Inferior parietal cortex (tissue), 1 donor: ENCODE measurements at regions not wholly inside any gene's neighbourhood (a gene's known extent, or its start where the extent isn't known, plus 50 kb on each side); places are given as distances from the start of the nearest gene placed in this dataset.
A peak's percentile ranks its signal among the peaks of the same experiment; 100 is the strongest.

Experiments
- DNase-seq: peaks from one replicate; pipeline ENCODE4 v3.0.0-alpha.2; 2016; ENCODE audit errors: extremely low spot score

DNA sequence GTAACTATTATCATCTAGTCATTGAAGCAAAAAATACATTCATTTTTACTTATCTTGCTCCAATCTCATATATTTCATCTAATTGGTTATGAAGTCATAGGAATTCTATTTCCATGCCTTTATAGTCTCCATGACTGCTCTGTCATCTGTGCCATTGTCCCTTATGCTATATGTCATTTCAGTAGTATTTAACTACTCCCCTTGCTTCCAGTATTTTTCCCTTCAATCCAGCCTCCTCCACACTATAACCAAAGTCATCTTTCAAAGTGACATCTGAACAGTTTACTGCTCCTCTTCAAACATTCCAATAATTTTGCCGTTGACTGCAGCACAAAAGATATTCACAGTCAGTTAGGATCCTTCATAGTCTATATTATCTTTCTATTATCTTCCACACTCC is 216.6 kb upstream of the HS3ST5 start:
- DNase-seq: no peak

- DNase-seq: no peak
Measured at GRCh38 chr6:114558153-114558552, 215.3 kb upstream of the HS3ST5 start.

GRCh38 chr6:114556846-114557488 is 214.1 kb upstream of the HS3ST5 start:
- peak; percentile 15 for DNase-seq

- no peak for DNase-seq
Measured at GRCh38 chr6:114550316-114550715, 207.5 kb upstream of the HS3ST5 start.

DNA sequence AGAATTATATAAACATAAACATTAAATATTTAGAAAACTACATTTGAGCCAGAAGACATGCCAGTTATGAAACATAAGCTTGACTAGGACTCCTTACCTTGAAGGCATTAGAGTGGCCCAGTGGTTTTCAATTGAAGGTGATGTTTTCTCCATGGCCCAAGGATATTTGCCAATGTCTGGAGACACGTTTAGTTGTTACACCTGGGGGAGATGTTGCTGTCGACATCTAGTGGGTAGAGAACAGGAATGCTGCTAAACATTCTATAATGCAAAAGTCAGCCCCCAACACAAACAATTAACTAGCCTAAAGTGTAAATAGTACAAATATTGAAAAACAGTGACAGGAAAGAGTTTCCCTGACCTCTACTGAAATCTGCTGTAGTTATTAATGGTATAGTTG is 200.9 kb upstream of the HS3ST5 start:
- DNase-seq: no peak

DNA sequence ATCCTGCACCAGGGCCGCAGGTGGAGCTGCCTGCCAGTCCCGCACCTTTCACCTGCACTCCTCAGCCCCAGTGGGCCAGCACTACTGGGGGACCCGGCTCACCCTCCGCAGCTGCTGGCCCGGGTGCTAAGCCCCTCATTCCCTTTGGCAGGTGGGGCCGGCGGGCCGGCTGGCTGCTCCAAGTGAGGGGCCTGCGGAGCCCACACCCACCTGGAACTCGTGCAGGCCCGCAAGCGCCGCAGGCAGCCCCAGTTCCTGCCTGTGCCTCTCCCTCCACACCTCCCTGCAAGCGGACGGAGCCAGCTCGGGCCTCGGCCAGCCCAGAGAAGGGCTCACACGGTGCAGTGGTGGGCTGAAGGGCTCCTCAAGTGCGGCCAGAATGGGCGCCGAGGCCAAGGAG is 199.0 kb upstream of the HS3ST5 start:
- DNase-seq: no peak

GRCh38 chr6:114537977-114538376 is 195.2 kb upstream of the HS3ST5 start:
- DNase-seq: no peak

- no peak for DNase-seq
Measured at GRCh38 chr6:114534813-114535212, 192.0 kb upstream of the HS3ST5 start.

GRCh38 chr6:114524081-114524480 is 181.3 kb upstream of the HS3ST5 start:
- DNase-seq: no peak

DNA sequence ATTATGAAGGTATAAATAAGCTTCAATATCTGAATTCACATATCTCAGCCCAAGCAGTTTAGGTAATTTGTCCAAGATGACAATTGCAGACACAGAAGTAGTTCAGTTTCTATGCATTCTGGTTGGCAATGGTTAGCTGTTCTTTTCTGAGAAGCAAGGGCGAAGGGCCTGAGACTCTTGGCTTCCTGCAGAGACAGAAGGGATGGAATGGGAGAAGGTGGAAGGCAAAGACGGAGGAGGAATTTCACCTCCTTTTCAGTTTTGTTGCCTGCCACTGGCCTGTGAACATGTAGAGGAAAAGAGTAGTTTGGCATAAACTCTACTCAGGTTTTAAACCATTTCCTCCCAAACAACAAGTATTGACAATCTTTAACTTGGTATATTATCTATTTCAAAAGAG is 180.7 kb upstream of the HS3ST5 start:
- DNase-seq: no peak

- no peak for DNase-seq
Measured at GRCh38 chr6:114521926-114522325, 179.1 kb upstream of the HS3ST5 start.

DNA sequence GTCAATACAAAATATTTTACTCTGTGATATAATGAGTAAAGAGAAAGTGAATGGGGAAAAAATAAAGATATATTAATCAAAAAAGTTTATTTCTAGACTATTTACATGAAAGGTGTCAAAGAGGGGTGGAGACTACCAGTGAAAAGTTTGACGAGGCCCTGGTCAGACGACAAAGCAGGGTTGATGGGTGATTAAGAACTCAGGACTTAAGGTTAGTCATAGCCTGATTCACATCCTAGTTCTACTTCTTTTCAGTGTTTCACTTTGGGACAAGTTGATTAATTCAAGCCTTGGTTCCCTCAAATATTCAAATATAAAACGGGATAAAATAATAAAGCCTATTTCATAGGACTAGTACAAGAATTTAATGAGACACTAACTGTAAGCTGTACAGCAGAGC is 178.2 kb upstream of the HS3ST5 start:
- DNase-seq: no peak

GRCh38 chr6:114514170-114514569 is 171.3 kb upstream of the HS3ST5 start:
- no peak for DNase-seq

DNA sequence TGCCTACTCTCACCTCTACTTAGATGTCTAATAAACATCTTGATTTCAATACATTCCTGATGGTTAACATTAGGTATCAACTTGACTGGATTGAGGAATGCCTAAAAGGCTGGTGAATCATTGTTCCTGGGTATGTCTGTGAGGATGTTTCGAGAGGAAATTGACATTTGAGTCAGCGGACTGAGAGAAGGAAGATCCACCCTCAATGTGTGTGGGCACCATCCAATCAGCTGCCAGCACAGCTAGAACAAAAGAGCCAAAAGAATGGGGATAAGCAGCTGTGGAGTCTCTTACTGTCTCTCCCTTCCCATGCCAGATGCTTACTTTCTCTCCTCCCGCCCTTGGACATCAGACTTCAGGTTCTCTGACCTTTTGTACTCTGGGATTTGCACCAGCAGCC is 128.6 kb upstream of the HS3ST5 start:
- DNase-seq: no peak

DNA sequence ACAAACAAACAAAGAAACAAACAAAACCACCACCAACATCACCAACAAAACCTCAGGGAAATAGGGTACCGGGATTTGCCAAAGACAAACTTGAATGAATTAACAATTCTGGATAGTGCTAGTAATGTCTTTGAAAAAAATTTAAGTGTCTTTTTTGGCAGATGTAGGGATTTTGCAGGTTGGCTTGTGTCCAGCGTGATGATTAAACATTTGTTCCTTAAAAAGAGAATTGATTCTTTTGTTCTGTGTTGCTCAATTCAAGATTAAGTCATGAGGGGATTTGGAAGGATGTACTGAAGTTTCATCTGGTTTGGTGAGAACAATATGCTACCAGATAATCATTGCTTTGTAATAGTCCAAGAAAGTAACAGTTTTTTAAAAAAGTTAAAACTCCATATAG is 125.1 kb upstream of the HS3ST5 start:
- DNase-seq: no peak

DNA sequence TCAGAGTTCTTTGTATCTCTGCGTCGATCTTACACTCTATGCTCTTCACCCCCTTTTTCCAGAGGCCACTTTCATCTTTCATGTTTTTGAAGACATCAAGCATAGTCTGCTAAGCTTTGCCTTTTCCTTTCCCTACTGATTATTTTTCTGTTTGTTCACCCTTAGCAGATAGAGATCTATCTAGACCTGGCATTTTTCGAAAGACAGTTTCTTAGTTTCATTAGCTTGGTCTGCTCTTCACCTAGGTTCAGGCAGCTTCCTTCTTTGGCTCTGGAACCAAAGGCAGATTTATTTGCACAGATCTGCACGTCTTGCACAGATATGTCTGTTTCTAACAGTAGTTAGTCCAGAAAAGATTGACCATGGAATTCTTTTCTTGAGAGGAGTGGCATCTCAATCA is 122.7 kb upstream of the HS3ST5 start:
- no peak for DNase-seq

GRCh38 chr6:114453737-114454276 is 111.0 kb upstream of the HS3ST5 start:
- DNase-seq: no peak

- no peak for DNase-seq
Measured at GRCh38 chr6:114452785-114453401, 110.1 kb upstream of the HS3ST5 start.

- DNase-seq: no peak
Measured at GRCh38 chr6:114450631-114451030, 107.8 kb upstream of the HS3ST5 start.

GRCh38 chr6:114449659-114450058 is 106.8 kb upstream of the HS3ST5 start:
- DNase-seq: no peak

- DNase-seq: no peak
Measured at GRCh38 chr6:114446342-114446741, 103.5 kb upstream of the HS3ST5 start.

DNA sequence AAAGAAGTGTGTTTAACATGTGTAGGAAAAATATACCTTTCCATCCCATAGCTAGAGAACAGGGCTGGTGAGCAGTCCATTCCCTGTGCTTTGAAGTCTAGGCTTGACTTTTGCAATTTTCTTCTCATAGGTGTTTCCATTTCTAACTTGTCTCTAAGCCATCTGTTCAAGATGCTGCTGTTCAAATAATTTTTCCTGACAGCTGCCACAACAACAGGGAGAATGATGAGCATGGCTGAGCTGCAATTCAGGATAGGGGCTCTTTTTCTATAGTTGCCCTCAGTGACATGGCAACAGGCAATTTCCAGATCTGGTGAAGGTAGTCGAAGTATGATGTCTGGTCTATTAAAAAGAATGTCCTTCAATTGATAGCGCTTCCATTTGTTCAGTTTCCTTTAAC is 103.0 kb upstream of the HS3ST5 start:
- no peak for DNase-seq

DNA sequence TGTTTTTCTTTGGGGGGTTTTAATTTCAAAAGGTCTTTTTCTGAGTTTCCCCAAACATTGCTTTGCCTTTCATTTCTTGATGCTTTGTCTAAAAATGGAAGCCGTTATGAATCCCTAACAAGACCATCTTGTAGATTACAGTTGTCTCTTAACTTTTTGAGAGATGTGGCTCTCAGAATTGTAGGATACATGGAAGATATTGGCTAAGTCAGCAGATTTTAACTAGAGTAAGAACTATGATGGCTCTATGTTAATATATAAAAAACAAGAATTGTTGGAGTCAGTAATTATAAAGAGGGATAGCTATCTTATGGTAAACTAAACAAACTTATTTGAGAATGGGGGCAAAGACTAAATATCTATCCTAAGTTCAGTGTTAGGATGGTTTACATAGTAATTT is 96.6 kb upstream of the HS3ST5 start:
- DNase-seq: no peak

- DNase-seq: no peak
Measured at GRCh38 chr6:114437235-114437634, 94.4 kb upstream of the HS3ST5 start.
